ENCODE measurements at regions not wholly inside any gene's neighbourhood (a gene's known extent, or its start where the extent isn't known, plus 50 kb on each side); places are given as distances from the start of the nearest gene placed in this dataset.

DNA sequence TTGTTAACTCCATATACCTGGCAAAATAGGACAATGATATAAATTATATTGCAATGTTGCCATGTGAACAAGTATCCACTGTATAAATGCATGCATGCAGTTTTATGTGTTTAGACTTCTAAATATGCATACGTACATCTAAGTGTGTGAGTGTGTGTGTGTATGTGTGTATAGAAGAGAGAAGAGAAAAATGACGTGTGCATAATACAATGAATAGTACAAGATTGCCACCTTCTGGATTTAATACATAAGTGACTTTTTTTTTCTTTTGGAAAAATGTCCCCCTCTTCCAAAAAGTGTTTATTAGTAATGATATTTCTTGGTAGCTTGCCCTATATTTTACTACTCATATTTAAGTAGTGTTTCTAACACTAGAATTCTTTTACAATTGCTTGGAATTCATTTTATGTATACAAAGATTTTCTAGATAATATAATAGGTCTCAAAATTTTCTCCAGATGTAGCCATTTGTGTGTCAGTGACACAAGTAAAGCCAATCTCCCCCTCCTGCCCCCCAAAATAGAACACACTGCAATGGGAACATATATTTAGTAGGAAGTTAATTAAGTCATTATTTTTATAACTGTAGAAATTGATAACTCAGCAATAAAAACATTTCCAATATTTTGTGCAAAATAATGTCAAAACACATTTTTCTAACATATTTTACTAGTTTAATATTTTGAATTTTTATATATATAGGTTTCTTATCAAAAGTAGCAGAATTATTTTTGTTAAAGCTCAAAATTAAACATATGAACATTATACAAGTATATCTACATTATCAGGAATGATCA, 783.3 kb upstream of the ATXN8OS start:
- H3K9me3 ChIP-seq (replicated peaks; ENCODE audit: control insufficient read depth, insufficient read depth, low read depth, low read length): no peaks in the 10 kb centered on the region
- H3K9me1 ChIP-seq (ENCODE audit: control insufficient read depth, insufficient read depth, low read length): no peaks in the 10 kb centered on the region
- intact Hi-C loops (cut with micrococcal nuclease): loop anchor here (10.0 kb wide), 1 partner anchor 99 kb away; no protein-coding TSS in a partner anchor
- no peaks in the 10 kb centered on the region for H3K36me3 ChIP-seq (ENCODE audit: control insufficient read depth, insufficient read depth, low read length)
- DNase-seq (ENCODE audit: extremely low read depth in 1 of 4, low spot score in 3 of 4) (no peak), ATAC-seq (no peak), FAIRE-seq (no peak)
- no peak overlapping the region for H3K27ac ChIP-seq (ENCODE audit: extremely low read depth, low read depth, low read length)
- no peak overlapping the region for H2AFZ ChIP-seq (ENCODE audit: low read depth, low read length)
- H4K20me1 ChIP-seq (replicated peaks; ENCODE audit: control insufficient read depth, insufficient read depth, low read length): no peaks in the 10 kb centered on the region
- H3K9ac ChIP-seq (ENCODE audit: insufficient read depth in 1 of 2, low read depth in 2 of 2, low read length in 2 of 2): no peak overlapping the region
- no peaks in the 10 kb centered on the region for H3K27me3 ChIP-seq (ENCODE audit: control insufficient read depth in 2 of 2, insufficient read depth in 2 of 2, low read length in 2 of 2)
- CTCF ChIA-PET (ENCODE audit: low intra/inter-chr PET ratio): no interaction called here
- no peaks in the 10 kb centered on the region for H3K4me1 ChIP-seq (replicated peaks in 1 of 2; ENCODE audit: control insufficient read depth in 2 of 2, insufficient read depth in 2 of 2, low read length in 2 of 2)
- 33% methylated on average over 2 of the region's 2 CpGs for WGBS (ENCODE audit: insufficient coverage, low coverage, missing lambda C conversion rate)
- H3K79me2 ChIP-seq (ENCODE audit: control insufficient read depth, insufficient read depth, low read length): no peaks in the 10 kb centered on the region
- POLR2A ChIA-PET: no interaction called here
- in situ Hi-C loops (cut with MboI): no loop called here
- H3K4me3 ChIP-seq: no peak overlapping the region
- H3K4me2 ChIP-seq (ENCODE audit: insufficient read depth, low read length): no peak overlapping the region
- no TSS peak for BruUV-seq (replicated peaks)
- TF ChIP-seq ZNF785 (CRISPR knock-in tag; IDR thresholded peaks at IDR 0.05) (no peak), CBX1 (IDR thresholded peaks at IDR 0.05; ENCODE audit: low read depth) (no peak), MAFK (IDR thresholded peaks at IDR 0.05; ENCODE audit: low read length) (peak; percentile 19; the same call in 1 of the 2 replicates), ZNF436 (CRISPR knock-in tag; IDR thresholded peaks at IDR 0.05) (no peak), MTA2 (IDR thresholded peaks at IDR 0.05; ENCODE audit: low read depth) (no peak), ZNF274 (IDR thresholded peaks at IDR 0.05; ENCODE audit: borderline replicate concordance, low read depth, low read length) (no peak), ZNF561 (CRISPR knock-in tag; conservative IDR thresholded peaks at IDR 0.05) (no peak), SMARCA5 (IDR thresholded peaks at IDR 0.05) (no peak), ZNF12 (CRISPR knock-in tag; IDR thresholded peaks at IDR 0.05) (no peak), C11orf30 (IDR thresholded peaks at IDR 0.05; ENCODE audit: low read depth) (peak; percentile 66), KDM2B (CRISPR knock-in tag; IDR thresholded peaks at IDR 0.05) (no peak), ZNF584 (CRISPR knock-in tag; IDR thresholded peaks at IDR 0.05; ENCODE audit: low read depth) (no peak), CTBP1 (IDR thresholded peaks at IDR 0.05; ENCODE audit: borderline replicate concordance) (no peak), XRCC4 (IDR thresholded peaks at IDR 0.05; ENCODE audit: extremely low read depth, insufficient read depth, insufficient read length) (no peak), CAMTA2 (CRISPR knock-in tag; conservative IDR thresholded peaks at IDR 0.05) (no peak)
- TF ChIP-seq, protein P1, sequence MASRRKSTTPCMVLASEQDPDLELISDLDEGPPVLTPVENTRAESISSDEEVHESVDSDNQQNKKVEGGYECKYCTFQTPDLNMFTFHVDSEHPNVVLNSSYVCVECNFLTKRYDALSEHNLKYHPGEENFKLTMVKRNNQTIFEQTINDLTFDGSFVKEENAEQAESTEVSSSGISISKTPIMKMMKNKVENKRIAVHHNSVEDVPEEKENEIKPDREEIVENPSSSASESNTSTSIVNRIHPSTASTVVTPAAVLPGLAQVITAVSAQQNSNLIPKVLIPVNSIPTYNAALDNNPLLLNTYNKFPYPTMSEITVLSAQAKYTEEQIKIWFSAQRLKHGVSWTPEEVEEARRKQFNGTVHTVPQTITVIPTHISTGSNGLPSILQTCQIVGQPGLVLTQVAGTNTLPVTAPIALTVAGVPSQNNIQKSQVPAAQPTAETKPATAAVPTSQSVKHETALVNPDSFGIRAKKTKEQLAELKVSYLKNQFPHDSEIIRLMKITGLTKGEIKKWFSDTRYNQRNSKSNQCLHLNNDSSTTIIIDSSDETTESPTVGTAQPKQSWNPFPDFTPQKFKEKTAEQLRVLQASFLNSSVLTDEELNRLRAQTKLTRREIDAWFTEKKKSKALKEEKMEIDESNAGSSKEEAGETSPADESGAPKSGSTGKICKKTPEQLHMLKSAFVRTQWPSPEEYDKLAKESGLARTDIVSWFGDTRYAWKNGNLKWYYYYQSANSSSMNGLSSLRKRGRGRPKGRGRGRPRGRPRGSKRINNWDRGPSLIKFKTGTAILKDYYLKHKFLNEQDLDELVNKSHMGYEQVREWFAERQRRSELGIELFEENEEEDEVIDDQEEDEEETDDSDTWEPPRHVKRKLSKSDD (conservative IDR thresholded peaks at IDR 0.05; ENCODE audit: low read length): no peak
- TF ChIP-seq, protein P2, sequence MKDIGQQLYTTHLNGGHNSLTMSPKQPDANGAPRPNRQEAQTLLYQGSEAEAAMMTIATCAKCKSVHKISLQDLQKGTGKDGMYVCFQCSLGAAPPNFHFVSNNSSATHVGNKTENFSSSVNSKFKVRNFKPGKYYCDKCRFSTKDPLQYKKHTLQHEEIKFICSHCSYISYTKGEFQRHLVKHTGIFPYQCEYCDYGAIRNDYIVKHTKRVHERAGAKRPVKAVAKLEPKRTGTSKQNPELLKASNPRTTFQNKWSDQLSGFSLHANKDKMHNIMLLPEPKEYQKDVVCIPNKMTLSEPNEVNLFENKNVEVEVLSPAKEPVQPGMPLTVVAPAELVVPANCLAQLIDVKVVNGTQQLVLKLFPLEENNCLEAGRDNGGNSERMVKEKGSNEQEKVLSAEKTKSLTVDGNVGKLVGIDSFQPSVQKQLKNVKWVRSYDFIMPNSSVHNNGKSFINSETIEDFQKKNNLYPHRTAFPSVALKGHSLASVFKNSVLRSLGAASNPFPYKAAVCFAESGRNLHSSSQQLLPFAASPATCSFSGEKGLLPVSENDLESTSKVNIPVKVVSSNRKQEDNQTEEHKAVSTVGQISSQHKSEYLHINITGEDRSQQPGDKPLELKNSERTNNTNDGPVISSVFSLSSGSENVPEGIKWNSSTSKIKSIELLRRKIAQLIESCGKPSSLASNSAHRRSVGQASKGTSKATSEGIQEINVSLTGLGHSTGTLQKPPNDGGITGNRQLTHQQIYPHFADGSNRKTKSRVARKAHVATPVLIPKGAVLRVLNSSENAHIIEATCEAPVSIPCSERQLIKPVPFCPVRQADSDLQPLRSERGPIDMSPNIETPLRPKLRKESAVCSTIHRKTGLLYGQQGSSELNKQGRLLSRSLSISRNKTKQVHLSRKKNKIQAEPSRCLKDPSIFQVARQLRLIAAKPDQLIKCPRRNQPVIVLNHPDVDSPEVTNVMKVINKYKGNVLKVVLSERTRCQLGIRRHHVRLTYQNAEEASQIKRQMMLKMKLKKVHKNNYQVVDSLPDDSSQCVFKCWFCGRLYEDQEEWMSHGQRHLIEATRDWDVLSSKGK (CRISPR knock-in tag; IDR thresholded peaks at IDR 0.05): no peak
- TF ChIP-seq, protein P3, sequence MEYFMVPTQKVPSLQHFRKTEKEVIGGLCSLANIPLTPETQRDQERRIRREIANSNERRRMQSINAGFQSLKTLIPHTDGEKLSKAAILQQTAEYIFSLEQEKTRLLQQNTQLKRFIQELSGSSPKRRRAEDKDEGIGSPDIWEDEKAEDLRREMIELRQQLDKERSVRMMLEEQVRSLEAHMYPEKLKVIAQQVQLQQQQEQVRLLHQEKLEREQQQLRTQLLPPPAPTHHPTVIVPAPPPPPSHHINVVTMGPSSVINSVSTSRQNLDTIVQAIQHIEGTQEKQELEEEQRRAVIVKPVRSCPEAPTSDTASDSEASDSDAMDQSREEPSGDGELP (CRISPR knock-in tag; IDR thresholded peaks at IDR 0.05; ENCODE audit: borderline replicate concordance): no peak

Measured in K562 (cell line).